Liver (tissue), 3 donors: ENCODE measurements at regions not wholly inside any gene's neighbourhood (a gene's known extent, or its start where the extent isn't known, plus 50 kb on each side); places are given as distances from the start of the nearest gene placed in this dataset.

ENCODE experiments used
- CTCF ChIP-seq: fragments of 150-350 bp; IDR thresholded peaks from 2 replicates; pipeline ENCODE4 v1.5.1; 2017; ENCODE audit warnings: improper control_type of control experiment, low read depth, low read length; ENCODE audit not compliant: missing input control
- EGR1 ChIP-seq, 2 donors: IDR thresholded peaks; 2 replicates each; pipeline ENCODE4 v1.6.1; 2016 to 2018; ENCODE audit warnings: antibody characterized with exemption in 2 of 2, low read depth in 2 of 2
- JUND ChIP-seq, 2 donors: IDR thresholded peaks; 2 replicates each; pipeline ENCODE4 v1.6.1; 2016; ENCODE audit warnings: antibody characterized with exemption in 2 of 2
- MAX ChIP-seq: IDR thresholded peaks from 2 replicates; pipeline ENCODE4 v1.6.1; 2016; ENCODE audit warnings: antibody characterized with exemption
- NR2F2 ChIP-seq: IDR thresholded peaks from 2 replicates; pipeline ENCODE4 v1.6.1; 2016; ENCODE audit warnings: antibody characterized with exemption
- REST ChIP-seq: IDR thresholded peaks from 2 replicates; pipeline ENCODE4 v1.6.1; 2016; ENCODE audit warnings: antibody characterized with exemption, mild to moderate bottlenecking
- RXRA ChIP-seq, 2 donors: IDR thresholded peaks; 2 replicates each; pipeline ENCODE4 v1.6.1; 2017 to 2018; ENCODE audit warnings: antibody characterized with exemption in 2 of 2, mild to moderate bottlenecking in 1 of 2
- ZBTB33 ChIP-seq: IDR thresholded peaks from 2 replicates; pipeline ENCODE4 v1.6.1; 2016; ENCODE audit warnings: antibody characterized with exemption
- donor health status: healthy.
- donor health status: healthy.

- TF ChIP-seq EGR1 (IDR thresholded peaks at IDR 0.05; ENCODE audit: low read depth in 2 of 2) (no peak), REST (no peak), CTCF (no peak), NR2F2 (no peak), MAX (no peak), JUND (IDR thresholded peaks at IDR 0.05) (no peak), RXRA (IDR thresholded peaks at IDR 0.05) (no peak), ZBTB33 (no peak)
These were observed 104.9 kb upstream of the EDEM3 start for GRCh38 chr1:184859381-184860105.
